Tibial nerve (tissue), 4 donors: ENCODE measurements at regions not wholly inside any gene's neighbourhood (a gene's known extent, or its start where the extent isn't known, plus 50 kb on each side); places are given as distances from the start of the nearest gene placed in this dataset.

Source experiments
- CTCF ChIP-seq, 5 experiments: fragments of 200-600 bp in 3 of 5; fragments of 450-650 bp in 2 of 5; sonication (generic) in 3 of 5; IDR thresholded peaks; one replicate each; pipeline ENCODE4 v1.5.1; 2016 to 2019; ENCODE audit warnings: antibody characterized with exemption in 5 of 5, mild to moderate bottlenecking in 3 of 5, moderate library complexity in 2 of 5
- EP300 ChIP-seq, 2 donors: sonication (generic); formaldehyde crosslinking; IDR thresholded peaks; one replicate each; pipeline ENCODE4 v1.6.1; 2017; ENCODE audit warnings: antibody characterized with exemption in 2 of 2, mild to moderate bottlenecking in 1 of 2
- POLR2A ChIP-seq, 2 donors: fragments of 450-650 bp; IDR thresholded peaks; one replicate each; pipeline ENCODE4 v1.6.1; 2017; ENCODE audit warnings: antibody characterized with exemption in 2 of 2, mild to moderate bottlenecking in 2 of 2, moderate library complexity in 2 of 2

GRCh38 chr6:142008781-142009180 lies 123.9 kb upstream of the GJE1 start:
- TF ChIP-seq CTCF (IDR thresholded peaks at IDR 0.05) (no peak), POLR2A (IDR thresholded peaks at IDR 0.05) (no peak), EP300 (IDR thresholded peaks at IDR 0.05) (no peak)
